Mammary epithelial cell (primary cell): ENCODE measurements at regions not wholly inside any gene's neighbourhood (a gene's known extent, or its start where the extent isn't known, plus 50 kb on each side); places are given as distances from the start of the nearest gene placed in this dataset.

ENCODE experiments used
- EZH2 ChIP-seq: IDR thresholded peaks from 2 replicates; pipeline ENCODE4 v1.6.1; 2012; ENCODE audit warnings: low read length, inconsistent platforms, borderline replicate concordance
- TF ChIP-seq, protein P1 (sequence below), 2 donors: IDR thresholded peaks in 1 of 2; conservative IDR thresholded peaks in 1 of 2; 2 replicates each; pipeline ENCODE4 v1.5.1; 2011 to 2012; ENCODE audit warnings: inconsistent platforms in 2 of 2, low read length in 2 of 2, mild to moderate bottlenecking in 2 of 2, control low read depth in 1 of 2, low read depth in 1 of 2; ENCODE audit not compliant: insufficient read depth in 1 of 2; ENCODE audit errors: extremely low read depth in 1 of 2

DNA sequence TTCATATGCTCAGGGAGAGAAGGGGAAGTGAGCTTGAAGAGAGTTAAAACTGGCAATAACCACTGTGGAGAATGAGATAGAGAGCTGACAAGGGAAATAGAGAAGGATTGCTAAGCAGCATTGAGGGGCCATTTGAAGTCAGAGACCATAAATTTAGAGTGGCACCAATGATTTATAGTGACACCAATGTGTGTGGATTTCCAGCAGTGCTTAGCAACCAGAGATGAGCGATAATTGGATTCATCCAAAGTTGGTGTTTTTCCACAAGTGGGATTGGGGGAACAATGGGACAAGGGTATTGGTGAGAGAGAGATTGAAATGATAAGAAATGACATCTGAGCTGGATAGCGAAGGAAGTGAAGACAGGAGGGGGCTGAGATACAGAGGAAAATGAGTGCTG lies 114.1 kb downstream of the C1orf94 start:
- TF ChIP-seq, protein P1, sequence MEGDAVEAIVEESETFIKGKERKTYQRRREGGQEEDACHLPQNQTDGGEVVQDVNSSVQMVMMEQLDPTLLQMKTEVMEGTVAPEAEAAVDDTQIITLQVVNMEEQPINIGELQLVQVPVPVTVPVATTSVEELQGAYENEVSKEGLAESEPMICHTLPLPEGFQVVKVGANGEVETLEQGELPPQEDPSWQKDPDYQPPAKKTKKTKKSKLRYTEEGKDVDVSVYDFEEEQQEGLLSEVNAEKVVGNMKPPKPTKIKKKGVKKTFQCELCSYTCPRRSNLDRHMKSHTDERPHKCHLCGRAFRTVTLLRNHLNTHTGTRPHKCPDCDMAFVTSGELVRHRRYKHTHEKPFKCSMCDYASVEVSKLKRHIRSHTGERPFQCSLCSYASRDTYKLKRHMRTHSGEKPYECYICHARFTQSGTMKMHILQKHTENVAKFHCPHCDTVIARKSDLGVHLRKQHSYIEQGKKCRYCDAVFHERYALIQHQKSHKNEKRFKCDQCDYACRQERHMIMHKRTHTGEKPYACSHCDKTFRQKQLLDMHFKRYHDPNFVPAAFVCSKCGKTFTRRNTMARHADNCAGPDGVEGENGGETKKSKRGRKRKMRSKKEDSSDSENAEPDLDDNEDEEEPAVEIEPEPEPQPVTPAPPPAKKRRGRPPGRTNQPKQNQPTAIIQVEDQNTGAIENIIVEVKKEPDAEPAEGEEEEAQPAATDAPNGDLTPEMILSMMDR (conservative IDR thresholded peaks at IDR 0.05 in 1 of 2, IDR thresholded peaks at IDR 0.05 in 1 of 2; ENCODE audit: extremely low read depth in 1 of 2, insufficient read depth in 1 of 2, low read depth in 1 of 2, low read length in 2 of 2), result no peak
- TF ChIP-seq EZH2, result no peak
